ENCODE measurements at regions not wholly inside any gene's neighbourhood (a gene's known extent, or its start where the extent isn't known, plus 50 kb on each side); places are given as distances from the start of the nearest gene placed in this dataset.

- Histone ChIP-seq H3K23me2 (ENCODE audit: insufficient read length, low read depth, low read length, poor library complexity, severe bottlenecking) (no peaks in the 10 kb centered on the region), H3K27me3 (ENCODE audit: insufficient read depth, low read length) (no peaks in the 10 kb centered on the region), H3K4me2 (ENCODE audit: insufficient read depth, insufficient read length, low read length) (no peak overlapping the region), H3K14ac (ENCODE audit: insufficient read depth, low read length) (no peak overlapping the region), H4K20me1 (ENCODE audit: control insufficient read depth, insufficient read depth, insufficient read length) (no peaks in the 10 kb centered on the region), H2BK5ac (ENCODE audit: insufficient read length, low read length) (no peak overlapping the region), H3K4me1 (ENCODE audit: insufficient read depth, low read length) (no peaks in the 10 kb centered on the region), H2BK20ac (ENCODE audit: low read depth, low read length, poor library complexity, severe bottlenecking) (no peak overlapping the region), H2AFZ (ENCODE audit: low read length) (no peak overlapping the region), H3K79me1 (ENCODE audit: insufficient read depth, low read depth, low read length, poor library complexity, severe bottlenecking) (no peaks in the 10 kb centered on the region), H3K4ac (ENCODE audit: low read depth, low read length) (no peak overlapping the region), H3K79me2 (ENCODE audit: insufficient read depth, low read length) (no peaks in the 10 kb centered on the region), H2BK12ac (ENCODE audit: insufficient read length, low read depth, low read length) (no peak overlapping the region), H4K8ac (replicated peaks; ENCODE audit: insufficient read length, low read depth, low read length) (no peak overlapping the region), H2BK15ac (ENCODE audit: low read depth, low read length) (no peak overlapping the region), H2BK120ac (ENCODE audit: low read depth, low read length, poor library complexity, severe bottlenecking) (no peak overlapping the region), H3K18ac (ENCODE audit: insufficient read length, low read depth, low read length) (no peak overlapping the region), H3K9me3 (ENCODE audit: control insufficient read depth, low read depth, low read length) (no peaks in the 10 kb centered on the region), H4K91ac (ENCODE audit: insufficient read length, low read depth, low read length) (no peak overlapping the region), H3K56ac (ENCODE audit: insufficient read length, low read depth, low read length) (no peak overlapping the region), H2AK5ac (ENCODE audit: insufficient read length, low read length) (no peak overlapping the region), H4K5ac (ENCODE audit: insufficient read length, low read depth, low read length) (no peak overlapping the region), H3T11ph (ENCODE audit: low read length) (no peak overlapping the region), H3K23ac (ENCODE audit: insufficient read length, low read depth, low read length) (no peak overlapping the region), H3K27ac (ENCODE audit: insufficient read length, low read depth, low read length) (no peak overlapping the region), H3K9ac (ENCODE audit: extremely low read depth, insufficient read length, low read length) (no peak overlapping the region)
- no CpG with 5 or more reads among the region's 5 CpGs for WGBS (ENCODE audit: extremely low coverage, insufficient read length, low lambda C conversion rate)
- no peak for TF ChIP-seq CTCF (conservative IDR thresholded peaks at IDR 0.05)
- Mint-ChIP-seq H3K27ac (no peak overlapping the region), H3K4me1 (no peaks in the 10 kb centered on the region), H3K27me3 (ENCODE audit: low read depth) (peaks cover 4% of the 10 kb centered on the region; the same call in 1 of the 2 replicates), H3K9me3 (no peaks in the 10 kb centered on the region; a peak in 1 of 5 replicates), H3K4me3 (no peak overlapping the region), H3K36me3 (ENCODE audit: insufficient read depth in 1 of 3, low read depth in 3 of 3) (no peaks in the 10 kb centered on the region)
- DNase-seq, result no peak
These were observed 102.2 kb downstream of the SOD2 start for GRCh38 chr6:159590835-159591234.

All from H9 (cell line).